PFSK-1 (cell line): ENCODE measurements at regions not wholly inside any gene's neighbourhood (a gene's known extent, or its start where the extent isn't known, plus 50 kb on each side); places are given as distances from the start of the nearest gene placed in this dataset.

Experiments used
- POLR2AphosphoS5 ChIP-seq: IDR thresholded peaks from 2 replicates; pipeline ENCODE4 v1.6.1; 2012; ENCODE audit warnings: low read depth, mild to moderate bottlenecking, control low read depth, low read length, moderate library complexity
- REST ChIP-seq, 2 experiments: IDR thresholded peaks; 2 replicates each; pipeline versions ENCODE4 v1.6.1 to v1.8.0; 2011 to 2012; ENCODE audit warnings: low read depth in 2 of 2, low read length in 2 of 2, control low read depth in 1 of 2, inconsistent platforms in 1 of 2, mild to moderate bottlenecking in 1 of 2, moderate library complexity in 1 of 2; ENCODE audit not compliant: insufficient read depth in 1 of 2

DNA sequence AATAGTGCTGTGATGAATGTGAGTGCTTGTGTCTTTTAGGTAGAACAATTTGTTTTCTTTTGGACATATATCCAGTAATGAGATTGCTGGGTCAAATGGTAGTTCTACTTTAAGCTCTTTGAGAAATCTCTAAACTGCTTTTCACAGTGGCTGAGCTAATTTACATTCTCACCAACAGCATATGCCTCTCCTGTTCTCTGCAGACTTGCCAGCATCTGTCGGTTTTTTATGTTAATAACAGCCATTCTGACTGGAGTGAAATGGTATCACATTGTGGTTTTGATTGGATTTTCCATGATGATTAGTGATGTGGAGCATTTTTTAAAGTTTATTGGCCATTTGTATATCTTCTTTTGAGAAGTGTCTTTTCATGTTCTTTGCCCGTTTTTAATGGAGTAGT is 647.3 kb upstream of the ADAMTS5 start:
- no peak for TF ChIP-seq REST (IDR thresholded peaks at IDR 0.05; ENCODE audit: insufficient read depth in 1 of 2, low read depth in 2 of 2, low read length in 2 of 2)
- no peak for TF ChIP-seq POLR2AphosphoS5
